H1 (cell line): ENCODE measurements at regions not wholly inside any gene's neighbourhood (a gene's known extent, or its start where the extent isn't known, plus 50 kb on each side); places are given as distances from the start of the nearest gene placed in this dataset.

ENCODE experiments used
- ATF2 ChIP-seq: IDR thresholded peaks from 2 replicates; pipeline ENCODE4 v1.6.1; 2012; ENCODE audit warnings: low read length, inconsistent platforms
- GTF2F1 ChIP-seq: IDR thresholded peaks from 2 replicates; pipeline ENCODE4 v1.6.1; 2012; ENCODE audit warnings: low read depth, low read length, improper control_type of control experiment, borderline replicate concordance
- KDM1A ChIP-seq: fragments of 200-600, 300-600 bp; sonication (generic); IDR thresholded peaks from 2 replicates; pipeline ENCODE4 v1.7.1; 2016; ENCODE audit warnings: mild to moderate bottlenecking, low read length, borderline replicate concordance
- NRF1 ChIP-seq: IDR thresholded peaks from 2 replicates; pipeline ENCODE4 v1.6.1; 2011; ENCODE audit warnings: mild to moderate bottlenecking, low read depth, low read length, improper control_type of control experiment
- SRF ChIP-seq: IDR thresholded peaks from 2 replicates; pipeline ENCODE4 v1.6.1; 2011; ENCODE audit warnings: mild to moderate bottlenecking, low read depth, low read length, moderate library complexity
- SUZ12 ChIP-seq: fragments of 200-600 bp; sonication (generic); IDR thresholded peaks from 2 replicates; pipeline ENCODE4 v1.6.1; 2012; ENCODE audit warnings: mild to moderate bottlenecking, inconsistent platforms, low read length, moderate library complexity, mixed read lengths
- TCF12 ChIP-seq: IDR thresholded peaks from 2 replicates; pipeline ENCODE4 v1.6.1; 2011; ENCODE audit warnings: low read depth, mild to moderate bottlenecking, low read length

GRCh38 chr6:85000001-85000400 lies 235.6 kb upstream of the TBX18 start (continued):
- TF ChIP-seq ATF2 (no peak), TCF12 (no peak), SUZ12 (no peak), NRF1 (no peak), GTF2F1 (no peak), SRF (no peak), KDM1A (no peak)
- TF ChIP-seq, all 59 proteins: peak for 0
